GM20000 (cell line): ENCODE measurements at regions not wholly inside any gene's neighbourhood (a gene's known extent, or its start where the extent isn't known, plus 50 kb on each side); places are given as distances from the start of the nearest gene placed in this dataset.

Experiments
- DNase-seq: peaks from one replicate; pipeline ENCODE4 v3.0.0; 2012; ENCODE audit warnings: low spot score
- CTCF ChIP-seq: IDR thresholded peaks from 2 replicates; pipeline ENCODE4 v1.5.1; 2012; ENCODE audit warnings: mild to moderate bottlenecking, control low read depth; ENCODE audit errors: extremely low read depth, missing control alignments

- no peak for DNase-seq
- TF ChIP-seq CTCF = no peak
Measured at GRCh38 chr5:77893225-77893860, 117.2 kb upstream of the TBCA start.

- no peak for TF ChIP-seq CTCF
- no peak for DNase-seq
Measured at GRCh38 chr5:77892061-77893010, 116.2 kb upstream of the TBCA start.

GRCh38 chr5:77885519-77885918 lies 109.4 kb upstream of the TBCA start:
- TF ChIP-seq CTCF = no peak
- no peak for DNase-seq

GRCh38 chr5:77882670-77883257 lies 106.6 kb upstream of the TBCA start:
- DNase-seq = no peak
- no peak for TF ChIP-seq CTCF

- DNase-seq = no peak
- no peak for TF ChIP-seq CTCF
Measured at GRCh38 chr5:77881528-77881927, 105.4 kb upstream of the TBCA start.

- TF ChIP-seq CTCF = no peak
- DNase-seq = no peak
Measured at GRCh38 chr5:77877516-77878355, 101.6 kb upstream of the TBCA start.
